M059J (cell line): ENCODE measurements at regions not wholly inside any gene's neighbourhood (a gene's known extent, or its start where the extent isn't known, plus 50 kb on each side); places are given as distances from the start of the nearest gene placed in this dataset.
"Not testable (repeated sequence)": the region's sequence is repeated elsewhere in the genome, so short reads cannot be mapped to it uniquely, and the experiment has no call there.

Experiments
- DNase-seq: peaks from one replicate; pipeline ENCODE4 v3.0.0-alpha.2; 2012; ENCODE audit warnings: low read depth

- DNase-seq, result no peak
Observed at GRCh38 chr10:59454171-59454919, 92.0 kb upstream of the FAM13C start.

- DNase-seq, result no peak
Observed at GRCh38 chr10:59448616-59449015, 86.3 kb upstream of the FAM13C start.

- DNase-seq, result peak; percentile 1
Observed at GRCh38 chr10:59435707-59436106, 73.4 kb upstream of the FAM13C start.

DNA sequence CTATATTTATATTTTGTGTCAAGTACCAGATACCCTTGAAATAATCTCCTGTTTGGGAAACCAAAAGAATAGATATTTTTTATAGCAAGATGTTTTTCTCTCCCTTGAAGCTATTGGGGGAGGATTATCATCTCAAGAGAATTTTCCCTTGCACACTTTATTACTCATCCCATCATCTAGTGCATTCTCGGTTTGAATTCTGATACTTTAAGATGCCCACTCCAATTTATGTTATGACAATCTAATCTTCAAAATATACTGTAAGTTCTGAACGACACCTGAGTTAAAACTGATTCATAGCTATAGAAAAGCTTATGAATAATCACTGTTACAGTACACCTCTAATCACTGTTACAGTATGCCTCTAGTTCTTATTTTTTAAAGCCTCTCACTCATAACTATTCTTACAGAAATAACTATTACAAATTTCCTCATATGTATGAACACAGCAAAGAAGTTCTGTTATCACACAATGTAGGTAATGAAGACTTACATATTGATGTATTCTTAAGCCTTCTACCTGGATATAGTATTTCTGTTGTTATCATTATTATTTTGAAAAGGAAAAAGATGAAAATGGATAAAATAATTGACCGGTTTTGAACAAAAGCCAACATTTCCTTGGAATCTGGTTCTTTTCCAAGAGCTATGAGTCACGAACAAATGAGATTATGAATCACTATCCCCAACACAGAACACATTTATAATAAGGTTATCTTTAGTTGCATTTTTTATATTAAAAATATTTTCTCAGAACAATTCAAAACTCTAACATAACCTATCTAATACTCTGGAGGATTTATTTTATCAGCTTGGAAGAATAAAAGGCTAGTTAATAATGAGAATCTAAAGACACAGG is 72.3 kb upstream of the FAM13C start:
- peak; percentile 24 for DNase-seq

DNA sequence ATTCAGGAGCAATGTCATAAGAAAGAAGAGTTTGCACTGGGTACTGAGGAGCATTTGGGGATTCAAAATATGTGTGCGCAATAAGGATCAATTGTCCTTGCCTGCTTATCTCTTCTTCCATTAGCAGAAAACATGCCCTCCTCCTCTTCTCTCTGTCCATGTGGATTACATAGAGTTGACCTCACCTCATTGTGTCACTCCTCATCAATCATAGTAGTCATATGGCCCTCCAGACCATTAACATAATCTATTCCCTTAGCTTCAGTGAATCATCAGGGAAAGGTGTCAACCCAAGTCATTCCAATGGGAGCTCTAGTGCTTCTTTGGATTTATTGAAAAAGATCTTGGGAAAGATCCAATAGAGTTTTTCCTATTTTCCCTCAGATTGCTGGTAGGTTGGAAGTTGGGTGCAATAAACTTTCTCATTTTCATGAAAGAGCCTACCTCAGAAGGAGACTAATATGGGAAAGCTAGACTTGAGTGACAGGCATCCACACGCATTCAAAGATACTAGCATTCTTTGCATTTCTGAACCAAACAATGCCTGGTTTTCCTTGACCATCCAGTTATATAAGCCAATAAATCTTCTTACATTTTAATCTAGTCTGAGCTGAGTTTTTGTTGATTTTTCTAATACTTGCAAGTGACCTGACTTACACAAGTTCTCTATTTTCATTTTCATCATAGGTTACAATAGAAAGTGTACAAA is 71.5 kb upstream of the FAM13C start:
- DNase-seq, result peak; percentile 24

- peak; percentile 26 for DNase-seq
Observed at GRCh38 chr10:59432207-59432900, 70.0 kb upstream of the FAM13C start.

DNA sequence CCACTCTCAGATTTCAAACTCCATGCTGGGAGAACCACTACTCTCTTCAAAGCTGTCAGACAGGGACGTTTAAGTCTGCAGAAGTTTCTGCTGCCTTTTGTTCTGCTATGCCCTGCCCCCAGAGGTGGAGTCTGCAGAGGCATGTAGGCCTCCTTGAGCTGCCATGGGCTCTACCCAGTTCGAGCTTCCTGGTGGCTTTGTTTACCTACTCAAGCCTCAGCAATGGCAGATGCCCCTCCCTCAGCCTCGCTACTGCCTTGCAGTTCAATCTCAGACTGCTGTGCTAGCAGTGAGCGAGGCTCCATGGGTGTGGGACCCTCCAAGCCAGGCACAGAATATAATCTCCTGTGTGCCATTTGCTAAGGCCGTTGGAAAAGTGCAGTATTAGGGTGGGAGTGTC is 51.4 kb upstream of the FAM13C start:
- DNase-seq, result not testable (repeated sequence)
